ENCODE measurements at regions not wholly inside any gene's neighbourhood (a gene's known extent, or its start where the extent isn't known, plus 50 kb on each side); places are given as distances from the start of the nearest gene placed in this dataset.

DNA sequence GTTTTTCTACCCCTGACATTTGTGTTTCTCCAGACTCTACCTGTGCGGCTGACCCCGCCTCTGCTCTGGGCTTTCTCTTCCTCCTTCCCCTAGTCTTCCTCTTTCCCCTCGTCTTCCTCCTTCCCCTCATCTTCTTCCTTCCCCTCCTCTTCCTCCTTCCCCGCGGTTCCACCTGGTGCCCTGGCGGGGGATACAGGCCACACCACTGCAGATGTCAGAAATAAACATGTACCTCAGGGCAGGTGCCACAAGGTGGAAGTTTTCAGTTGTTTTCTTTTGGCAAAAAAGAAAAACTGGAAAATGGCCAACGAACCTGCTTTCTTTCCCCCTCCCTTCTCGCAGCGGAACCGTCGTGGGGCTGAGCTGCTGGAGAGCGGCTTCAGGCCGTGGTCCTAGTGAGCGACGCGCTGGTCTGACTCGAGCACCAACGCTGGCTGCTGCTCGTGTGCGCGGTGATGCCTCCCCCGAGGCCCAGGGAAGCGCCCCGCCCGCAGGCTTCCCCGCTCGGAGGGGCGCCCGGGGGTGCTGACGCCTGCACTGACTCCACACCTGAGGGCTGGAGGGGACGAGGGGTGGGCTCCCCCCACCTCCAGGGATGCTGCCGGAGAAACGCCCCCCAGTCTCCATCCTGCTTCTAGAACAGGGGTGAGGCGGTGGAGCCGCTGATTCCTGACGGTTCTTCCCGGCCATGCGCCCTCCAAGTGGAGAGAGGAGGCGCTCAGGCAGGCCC is 83.7 kb upstream of the ZNF516 start:
- TF ChIP-seq, protein P1, sequence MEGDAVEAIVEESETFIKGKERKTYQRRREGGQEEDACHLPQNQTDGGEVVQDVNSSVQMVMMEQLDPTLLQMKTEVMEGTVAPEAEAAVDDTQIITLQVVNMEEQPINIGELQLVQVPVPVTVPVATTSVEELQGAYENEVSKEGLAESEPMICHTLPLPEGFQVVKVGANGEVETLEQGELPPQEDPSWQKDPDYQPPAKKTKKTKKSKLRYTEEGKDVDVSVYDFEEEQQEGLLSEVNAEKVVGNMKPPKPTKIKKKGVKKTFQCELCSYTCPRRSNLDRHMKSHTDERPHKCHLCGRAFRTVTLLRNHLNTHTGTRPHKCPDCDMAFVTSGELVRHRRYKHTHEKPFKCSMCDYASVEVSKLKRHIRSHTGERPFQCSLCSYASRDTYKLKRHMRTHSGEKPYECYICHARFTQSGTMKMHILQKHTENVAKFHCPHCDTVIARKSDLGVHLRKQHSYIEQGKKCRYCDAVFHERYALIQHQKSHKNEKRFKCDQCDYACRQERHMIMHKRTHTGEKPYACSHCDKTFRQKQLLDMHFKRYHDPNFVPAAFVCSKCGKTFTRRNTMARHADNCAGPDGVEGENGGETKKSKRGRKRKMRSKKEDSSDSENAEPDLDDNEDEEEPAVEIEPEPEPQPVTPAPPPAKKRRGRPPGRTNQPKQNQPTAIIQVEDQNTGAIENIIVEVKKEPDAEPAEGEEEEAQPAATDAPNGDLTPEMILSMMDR (IDR thresholded peaks at IDR 0.05), result no peak
- no peak for TF ChIP-seq POLR2A (IDR thresholded peaks at IDR 0.05)
- Histone ChIP-seq H3K27me3 (no peaks in the 10 kb centered on the region), H3K4me3 (peak overlapping the region in 1 of 4 donors; percentile 15), H3K36me3 (replicated peaks in 1 of 2) (no peaks in the 10 kb centered on the region), H3K9me3 (replicated peaks in 1 of 3) (no peaks in the 10 kb centered on the region), H3K27ac (no peak overlapping the region), H3K4me1 (replicated peaks in 1 of 2) (no peaks in the 10 kb centered on the region)
- intact Hi-C loops (cut with DNase I), result no loop called here
- DNase-seq, result no peak
- 38 to 46% (median 44%) methylated on average over 18 to 39 of the region's 39 CpGs for WGBS, 4 donors

DNA sequence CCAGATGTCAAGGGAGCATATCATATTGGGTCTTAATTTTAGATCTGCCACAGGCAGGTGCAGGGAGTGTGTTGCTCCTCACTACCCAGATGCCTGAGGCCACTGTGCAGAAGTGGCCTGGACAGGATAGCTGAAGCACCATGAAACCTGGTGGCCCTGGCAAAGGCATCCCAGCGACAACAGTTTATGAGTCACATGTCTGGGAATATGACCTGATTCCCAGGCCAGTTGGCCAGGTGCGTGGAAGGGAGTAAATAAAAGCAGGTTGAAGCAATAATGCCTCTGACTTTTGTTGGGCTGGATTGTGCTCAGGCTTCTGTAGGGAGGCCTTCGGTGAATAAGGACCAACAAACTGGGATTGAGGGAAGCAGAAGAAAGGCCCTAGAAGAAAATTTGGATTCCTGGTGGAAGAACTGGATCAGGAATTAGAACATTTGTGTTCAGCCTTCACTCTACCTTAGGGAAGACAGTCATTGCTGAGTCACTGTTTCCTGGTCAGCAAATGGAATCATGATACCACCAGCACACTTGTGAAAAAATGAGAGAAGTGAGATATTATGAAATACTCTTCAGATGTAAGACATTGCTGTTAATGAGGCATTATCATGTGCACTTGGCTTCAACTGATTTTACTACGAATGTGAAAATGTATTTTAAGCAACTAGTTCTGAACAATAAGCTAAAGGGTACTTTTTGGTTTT is 78.4 kb upstream of the ZNF516 start:
- TF ChIP-seq, protein P1 (IDR thresholded peaks at IDR 0.05), result no peak
- no peak for TF ChIP-seq POLR2A (IDR thresholded peaks at IDR 0.05)
- H3K36me3 ChIP-seq (replicated peaks in 1 of 2), result no peaks in the 10 kb centered on the region
- whole genome bisulfite sequencing, 4 donors, result 75 to 82% (median 79%) methylated on average over 4 of the region's 4 CpGs
- H3K27ac ChIP-seq, result no peak overlapping the region
- H3K9me3 ChIP-seq (replicated peaks in 1 of 3), result no peaks in the 10 kb centered on the region
- no peaks in the 10 kb centered on the region for H3K4me1 ChIP-seq (replicated peaks in 1 of 2)
- H3K27me3 ChIP-seq, result no peaks in the 10 kb centered on the region
- H3K4me3 ChIP-seq, result no peak overlapping the region
- intact Hi-C loops (cut with DNase I), result no loop called here
- DNase-seq, result peak in 2 of 7 donors; percentile 19 to 36

DNA sequence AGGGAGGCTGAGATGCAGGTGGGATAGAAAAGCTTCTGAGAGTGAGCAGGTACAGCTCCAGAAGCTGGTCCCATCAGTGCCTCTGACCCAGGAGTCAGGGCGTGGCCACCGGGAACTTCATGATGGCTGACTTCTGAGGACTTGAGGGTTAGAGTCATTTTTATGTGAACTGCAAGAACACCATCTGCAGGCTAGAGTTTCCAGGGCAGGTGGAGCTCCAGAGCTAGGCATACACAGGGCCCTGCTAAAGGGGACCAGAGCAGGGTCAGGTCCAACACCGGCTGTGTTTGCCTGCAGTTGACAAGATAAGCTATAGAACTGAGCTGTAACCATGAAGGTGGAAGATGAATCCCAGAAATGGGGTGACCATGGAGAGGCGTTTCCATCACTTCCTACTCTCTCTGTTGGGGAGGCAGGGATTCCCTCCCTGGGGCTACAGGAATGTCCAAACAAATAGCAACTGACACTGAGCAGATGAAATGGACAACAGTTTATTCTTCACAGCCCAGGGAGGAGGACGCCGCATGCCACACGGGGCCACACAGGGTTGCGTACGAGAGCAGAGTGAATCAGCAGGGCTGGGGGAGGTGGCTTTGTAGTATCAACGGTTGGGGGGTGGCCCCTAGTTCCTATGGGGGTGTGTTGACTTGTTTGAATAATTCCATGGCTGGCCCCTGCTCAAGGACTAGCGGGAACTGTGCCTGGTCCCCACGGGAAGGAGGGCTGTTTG is 77.6 kb upstream of the ZNF516 start:
- TF ChIP-seq POLR2A (IDR thresholded peaks at IDR 0.05), result no peak
- TF ChIP-seq, protein P1 (IDR thresholded peaks at IDR 0.05), result no peak
- no peaks in the 10 kb centered on the region for H3K27me3 ChIP-seq
- H3K36me3 ChIP-seq (replicated peaks in 1 of 2), result no peaks in the 10 kb centered on the region
- H3K4me3 ChIP-seq, result no peak overlapping the region
- no peaks in the 10 kb centered on the region for H3K9me3 ChIP-seq (replicated peaks in 1 of 3)
- H3K4me1 ChIP-seq (replicated peaks in 1 of 2), result no peaks in the 10 kb centered on the region
- no peak for DNase-seq
- intact Hi-C loops (cut with DNase I), result no loop called here
- no peak overlapping the region for H3K27ac ChIP-seq
- 79 to 94% (median 85%) methylated on average over 10 to 12 of the region's 12 CpGs for WGBS, 4 donors

DNA sequence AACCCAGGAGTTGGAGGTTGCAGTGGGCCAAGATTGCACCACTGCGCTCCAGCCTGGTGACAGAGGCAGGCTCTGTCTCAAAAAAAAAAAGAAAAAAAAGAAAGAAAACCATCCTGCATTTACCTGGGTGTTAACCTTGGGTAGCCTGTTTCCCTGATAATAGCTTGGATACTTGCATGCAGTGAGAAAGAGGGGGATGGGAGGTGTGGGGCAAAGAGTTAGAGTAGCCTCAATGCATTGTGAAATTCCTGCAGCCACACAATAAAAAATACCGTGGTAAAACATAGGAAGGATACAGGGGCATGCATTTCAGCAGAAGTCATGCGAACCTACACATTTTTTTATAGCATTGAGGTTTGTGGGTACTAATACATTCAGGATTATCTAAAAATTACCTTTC is 76.6 kb upstream of the ZNF516 start:
- H3K4me1 ChIP-seq (replicated peaks in 1 of 2), result no peaks in the 10 kb centered on the region
- no peak overlapping the region for H3K4me3 ChIP-seq
- no peak for DNase-seq
- no peak overlapping the region for H3K27ac ChIP-seq
- no peaks in the 10 kb centered on the region for H3K9me3 ChIP-seq (replicated peaks in 1 of 3)
- no peaks in the 10 kb centered on the region for H3K36me3 ChIP-seq (replicated peaks in 1 of 2)
- TF ChIP-seq, protein P1 (IDR thresholded peaks at IDR 0.05), result no peak
- TF ChIP-seq POLR2A (IDR thresholded peaks at IDR 0.05), result no peak
- no peaks in the 10 kb centered on the region for H3K27me3 ChIP-seq
- 83 to 86% (median 85%) methylated on average over 3 of the region's 3 CpGs for WGBS, 4 donors
- intact Hi-C loops (cut with DNase I), result no loop called here

All from adrenal gland (tissue), 9 donors.